Fibroblast of the aortic adventitia (primary cell): ENCODE measurements at regions not wholly inside any gene's neighbourhood (a gene's known extent, or its start where the extent isn't known, plus 50 kb on each side); places are given as distances from the start of the nearest gene placed in this dataset.

ENCODE experiments used
- DNase-seq: peaks from one replicate; pipeline ENCODE4 v3.0.0-alpha.2; 2010; ENCODE audit warnings: low read depth
- H3K4me3 ChIP-seq: 2 replicates; pipeline ENCODE4 v1.5.1; 2011; ENCODE audit warnings: low read depth, mild to moderate bottlenecking, control low read depth, low read length, moderate library complexity
- TF ChIP-seq, protein P1 (sequence below): IDR thresholded peaks from 2 replicates; pipeline ENCODE4 v1.5.1; 2011; ENCODE audit warnings: mild to moderate bottlenecking, low read length, control low read depth, inconsistent platforms; ENCODE audit not compliant: insufficient read depth

DNA sequence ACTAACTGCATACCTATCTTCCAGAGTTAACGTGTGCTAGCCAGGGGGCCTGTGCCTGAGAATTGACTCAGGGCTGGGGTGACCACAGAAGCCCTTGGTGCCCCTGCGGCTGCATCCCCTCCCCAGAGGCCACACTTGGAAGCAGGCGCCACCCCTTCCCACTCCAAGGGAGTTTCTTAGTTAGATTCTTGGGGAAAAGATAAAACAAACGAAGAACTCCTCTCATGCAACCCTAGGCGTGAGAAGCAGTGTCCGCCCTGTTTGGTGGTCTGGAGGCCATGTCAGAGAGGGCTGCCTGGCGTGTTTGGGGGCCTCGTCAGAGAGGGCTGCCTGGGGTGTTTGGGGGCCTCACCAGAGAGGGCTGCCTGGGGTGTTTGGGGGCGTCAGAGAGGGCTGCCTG lies 50.3 kb upstream of the HGFAC start:
- no peak for DNase-seq
- TF ChIP-seq, protein P1, sequence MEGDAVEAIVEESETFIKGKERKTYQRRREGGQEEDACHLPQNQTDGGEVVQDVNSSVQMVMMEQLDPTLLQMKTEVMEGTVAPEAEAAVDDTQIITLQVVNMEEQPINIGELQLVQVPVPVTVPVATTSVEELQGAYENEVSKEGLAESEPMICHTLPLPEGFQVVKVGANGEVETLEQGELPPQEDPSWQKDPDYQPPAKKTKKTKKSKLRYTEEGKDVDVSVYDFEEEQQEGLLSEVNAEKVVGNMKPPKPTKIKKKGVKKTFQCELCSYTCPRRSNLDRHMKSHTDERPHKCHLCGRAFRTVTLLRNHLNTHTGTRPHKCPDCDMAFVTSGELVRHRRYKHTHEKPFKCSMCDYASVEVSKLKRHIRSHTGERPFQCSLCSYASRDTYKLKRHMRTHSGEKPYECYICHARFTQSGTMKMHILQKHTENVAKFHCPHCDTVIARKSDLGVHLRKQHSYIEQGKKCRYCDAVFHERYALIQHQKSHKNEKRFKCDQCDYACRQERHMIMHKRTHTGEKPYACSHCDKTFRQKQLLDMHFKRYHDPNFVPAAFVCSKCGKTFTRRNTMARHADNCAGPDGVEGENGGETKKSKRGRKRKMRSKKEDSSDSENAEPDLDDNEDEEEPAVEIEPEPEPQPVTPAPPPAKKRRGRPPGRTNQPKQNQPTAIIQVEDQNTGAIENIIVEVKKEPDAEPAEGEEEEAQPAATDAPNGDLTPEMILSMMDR: no peak
- H3K4me3 ChIP-seq: no peak overlapping the region
